ENCODE measurements at regions not wholly inside any gene's neighbourhood (a gene's known extent, or its start where the extent isn't known, plus 50 kb on each side); places are given as distances from the start of the nearest gene placed in this dataset.

GRCh38 chr4:32349026-32349425 is 1628.9 kb downstream of the PCDH7 start:
- DNase-seq, result no peak

GRCh38 chr4:32374206-32374605 is 1654.0 kb downstream of the PCDH7 start:
- no peak for DNase-seq

- no peak for DNase-seq
Measured at GRCh38 chr4:32393806-32394205, 1673.6 kb downstream of the PCDH7 start.

GRCh38 chr4:32394255-32394654 is 1674.1 kb downstream of the PCDH7 start:
- DNase-seq, result no peak

DNA sequence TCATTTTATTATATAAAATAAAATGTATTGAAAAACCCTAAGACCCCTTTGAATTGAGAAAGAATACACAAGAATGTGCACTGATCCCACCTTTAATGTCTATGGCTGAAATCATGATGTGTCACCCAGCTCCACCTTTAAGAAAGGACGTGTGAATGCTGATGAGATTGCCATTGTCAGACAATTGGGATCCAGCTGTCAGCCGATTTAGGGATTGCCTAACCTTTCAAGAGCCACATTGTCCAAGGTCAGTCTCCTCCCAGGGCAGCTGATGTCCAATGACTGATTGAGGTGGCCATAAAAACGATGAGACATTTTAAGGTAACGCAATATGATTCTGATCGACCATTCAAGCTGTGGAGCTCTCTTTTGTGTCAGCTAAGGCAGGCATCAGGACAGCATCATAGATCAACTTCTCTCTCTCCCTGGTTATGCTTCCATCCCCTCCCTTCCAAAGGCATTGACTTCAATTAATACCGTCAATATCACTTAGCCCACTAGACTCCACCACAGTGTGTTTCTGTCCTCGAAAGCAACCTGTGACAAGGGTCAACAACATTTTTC is 1676.4 kb downstream of the PCDH7 start:
- no peak for DNase-seq

- DNase-seq, result no peak
Measured at GRCh38 chr4:32400870-32401269, 1680.7 kb downstream of the PCDH7 start.

- no peak for DNase-seq
Measured at GRCh38 chr4:32417113-32417704, 1697.0 kb downstream of the PCDH7 start.

DNA sequence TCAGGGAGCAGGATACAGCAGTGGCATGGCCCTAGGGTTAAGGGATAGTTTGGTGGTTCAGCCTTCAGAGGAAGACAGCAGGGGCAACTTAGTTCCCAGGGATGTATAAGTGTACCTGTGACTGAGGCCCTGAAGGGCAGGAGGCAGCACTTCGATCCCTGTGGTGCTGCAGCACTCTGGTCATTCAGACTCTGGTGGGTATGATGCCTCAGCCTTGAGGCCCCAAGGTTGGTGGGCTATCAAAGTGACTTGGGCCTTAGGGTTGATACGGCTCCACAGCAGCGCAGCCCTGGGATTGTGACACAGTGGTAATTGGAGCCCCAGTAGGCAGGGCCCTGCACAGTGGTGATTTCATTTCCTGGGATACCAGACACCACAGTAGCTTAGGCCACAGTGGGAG is 1703.1 kb downstream of the PCDH7 start:
- DNase-seq, result no peak

DNA sequence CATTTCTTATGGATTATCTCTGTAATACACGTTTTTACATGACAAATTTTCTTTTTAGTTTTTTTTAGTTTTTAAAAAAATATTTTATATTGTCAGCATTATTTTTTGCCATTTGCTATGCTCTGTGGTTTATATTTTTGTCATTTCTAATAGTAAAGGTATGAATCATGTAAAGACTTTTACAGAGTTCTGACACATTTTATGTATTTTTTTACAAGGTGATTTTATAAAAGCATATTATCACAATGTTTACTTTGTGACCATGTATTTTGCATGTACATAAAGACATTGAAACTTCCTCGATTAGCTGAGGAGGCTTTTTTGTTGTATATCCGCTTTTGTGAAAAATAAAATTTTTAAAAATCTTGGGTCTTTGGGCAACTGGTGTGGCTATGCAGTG is 1705.1 kb downstream of the PCDH7 start:
- DNase-seq, result no peak

- DNase-seq, result no peak
Measured at GRCh38 chr4:32427566-32427965, 1707.4 kb downstream of the PCDH7 start.

DNA sequence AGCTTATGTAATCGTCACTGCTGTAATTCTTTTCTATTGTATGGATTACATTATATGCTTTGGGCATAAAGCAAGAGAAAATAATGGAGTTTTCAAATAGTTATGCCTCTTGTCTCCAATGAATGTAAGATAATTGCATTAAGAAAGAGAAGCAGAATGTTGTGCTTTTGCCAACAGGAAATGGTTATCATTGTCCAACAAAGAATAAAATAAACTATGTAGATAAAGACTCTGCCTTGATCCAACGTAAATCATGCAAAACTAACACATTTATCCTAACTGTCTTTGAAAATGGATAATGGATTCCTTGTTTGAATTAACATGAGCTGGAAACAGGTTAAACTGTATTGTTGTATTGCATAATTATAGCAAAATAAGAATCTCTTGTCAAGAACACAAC is 1709.0 kb downstream of the PCDH7 start:
- no peak for DNase-seq

GRCh38 chr4:32435308-32435707 is 1715.1 kb downstream of the PCDH7 start:
- DNase-seq, result no peak

- DNase-seq, result no peak
Measured at GRCh38 chr4:32436816-32437215, 1716.6 kb downstream of the PCDH7 start.

- DNase-seq, result no peak
Measured at GRCh38 chr4:32440391-32440790, 1720.2 kb downstream of the PCDH7 start.

- no peak for DNase-seq
Measured at GRCh38 chr4:32454482-32454881, 1734.3 kb downstream of the PCDH7 start.

- DNase-seq, result no peak
Measured at GRCh38 chr4:32455231-32455630, 1735.1 kb downstream of the PCDH7 start.

DNA sequence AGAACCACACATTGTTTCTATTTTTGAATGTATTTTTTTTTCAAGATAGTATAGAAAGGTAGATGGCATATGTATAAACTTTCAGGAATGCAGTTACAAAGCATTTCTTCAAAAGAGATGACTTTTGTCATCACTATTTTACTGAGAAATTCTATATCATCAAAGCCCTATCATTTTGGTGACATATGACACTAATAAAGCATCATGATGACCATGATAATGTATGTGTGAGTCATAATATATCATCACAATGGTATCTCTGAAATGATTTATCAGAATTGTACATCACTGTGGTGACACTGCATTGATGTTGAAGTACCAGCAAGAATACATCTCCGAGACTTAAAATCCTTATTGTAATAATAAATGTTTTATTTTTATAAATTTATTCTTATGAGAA is 1740.8 kb downstream of the PCDH7 start:
- no peak for DNase-seq

DNA sequence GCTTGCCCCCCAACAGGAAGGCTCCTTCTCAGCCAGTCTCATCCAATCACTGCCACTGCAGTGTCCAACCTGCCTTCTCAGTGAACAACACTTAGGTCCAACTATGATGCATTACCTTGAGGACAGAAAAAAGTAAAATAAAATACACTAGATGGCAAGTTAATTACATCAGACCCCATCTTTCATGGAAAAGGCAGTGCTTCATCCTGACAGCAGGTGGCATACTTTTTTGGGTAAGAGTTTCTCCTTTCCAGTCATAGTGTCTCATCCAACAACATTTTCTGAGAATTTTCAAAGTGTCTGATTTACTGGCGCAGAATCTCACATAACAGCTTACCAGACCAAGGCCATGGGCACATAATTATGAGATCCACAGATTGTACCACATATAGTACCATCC is 1742.8 kb downstream of the PCDH7 start:
- DNase-seq, result peak; percentile 5

- DNase-seq, result no peak
Measured at GRCh38 chr4:32470087-32470585, 1750.0 kb downstream of the PCDH7 start.

DNA sequence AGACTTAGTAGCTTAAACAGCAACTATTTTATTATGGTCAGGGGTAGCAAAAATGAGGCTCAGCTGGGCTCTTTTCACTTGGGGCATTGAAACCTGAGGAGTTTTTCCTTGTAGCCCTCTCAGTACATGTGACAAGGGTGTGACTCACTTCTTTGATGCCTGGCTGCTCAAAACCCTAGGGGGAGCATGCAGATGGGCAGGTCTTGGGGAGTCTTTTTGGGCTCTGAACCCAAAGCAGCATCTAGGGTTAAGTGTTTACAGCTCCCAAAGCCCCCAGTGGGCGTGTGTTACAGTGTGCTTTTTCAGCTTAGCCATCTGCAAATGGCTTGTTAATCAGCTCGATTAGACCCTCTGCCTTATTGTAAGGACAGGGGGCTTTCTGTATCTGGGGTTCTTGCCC is 1752.7 kb downstream of the PCDH7 start:
- no peak for DNase-seq

- no peak for DNase-seq
Measured at GRCh38 chr4:32475710-32476109, 1755.5 kb downstream of the PCDH7 start.

GRCh38 chr4:32477518-32477917 is 1757.3 kb downstream of the PCDH7 start:
- no peak for DNase-seq

DNA sequence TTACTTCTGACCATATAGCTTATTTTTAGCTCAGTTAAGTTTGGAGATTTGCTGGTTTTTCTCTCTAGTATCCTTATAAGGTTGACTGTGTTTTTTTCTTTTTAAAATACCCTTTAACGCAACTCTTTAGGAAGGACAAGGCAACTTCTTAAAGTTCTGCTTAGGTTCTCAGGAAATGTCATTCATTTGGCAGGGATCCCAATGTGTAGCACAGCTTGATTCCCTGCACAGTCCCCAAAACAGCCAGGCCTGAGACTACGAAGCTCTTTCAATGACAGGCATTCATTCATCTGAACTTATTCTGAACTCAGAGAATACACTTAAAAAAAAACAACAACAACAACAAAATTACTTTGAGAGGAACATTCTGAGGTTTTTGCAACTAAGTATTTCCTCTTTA is 1765.8 kb downstream of the PCDH7 start:
- DNase-seq, result peak; percentile 25

DNA sequence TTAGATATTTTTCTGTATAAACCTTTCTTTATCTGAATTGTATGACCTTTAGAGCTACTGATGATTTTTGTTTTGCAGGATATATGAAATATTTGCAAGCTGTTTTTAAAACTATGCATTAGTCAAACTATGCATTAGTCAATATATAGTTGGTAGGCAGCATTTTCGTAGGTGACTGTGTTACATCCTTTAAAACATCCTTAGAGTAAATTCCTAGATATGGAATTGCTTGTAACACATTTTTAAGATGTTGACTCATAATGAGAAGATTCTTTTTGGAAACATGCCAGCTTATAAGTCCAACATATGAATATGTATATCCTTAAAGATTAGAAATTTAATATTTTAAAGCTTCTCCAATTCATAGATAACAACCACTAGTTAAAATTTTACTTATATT is 1768.5 kb downstream of the PCDH7 start:
- no peak for DNase-seq

GRCh38 chr4:32499171-32499570 is 1779.0 kb downstream of the PCDH7 start:
- no peak for DNase-seq
